HCT116 (cell line): ENCODE measurements at regions not wholly inside any gene's neighbourhood (a gene's known extent, or its start where the extent isn't known, plus 50 kb on each side); places are given as distances from the start of the nearest gene placed in this dataset.

Experiments used
- POLR2AphosphoS5 ChIP-seq: IDR thresholded peaks from 2 replicates; pipeline ENCODE4 v1.6.1; 2011; ENCODE audit warnings: mild to moderate bottlenecking, low read depth, low read length, moderate library complexity
- YY1 ChIP-seq: IDR thresholded peaks from 2 replicates; pipeline ENCODE4 v1.6.1; 2011; ENCODE audit warnings: low read length, low read depth, moderate library complexity, mild to moderate bottlenecking; ENCODE audit not compliant: insufficient replicate concordance; ENCODE audit errors: extremely low read depth

GRCh38 chr14:28671425-28671824 is 95.2 kb upstream of the FOXG1 start:
- no peak for TF ChIP-seq POLR2AphosphoS5
- TF ChIP-seq YY1, result no peak
